ENCODE measurements at regions not wholly inside any gene's neighbourhood (a gene's known extent, or its start where the extent isn't known, plus 50 kb on each side); places are given as distances from the start of the nearest gene placed in this dataset.
"Not testable (repeated sequence)": the region's sequence is repeated elsewhere in the genome, so short reads cannot be mapped to it uniquely, and the experiment has no call there.

- no peak for DNase-seq
Measured at GRCh38 chr12:31819427-31819826, 90.6 kb upstream of the AMN1 start.

- no peak for DNase-seq
Measured at GRCh38 chr12:31818623-31819268, 89.9 kb upstream of the AMN1 start.

DNA sequence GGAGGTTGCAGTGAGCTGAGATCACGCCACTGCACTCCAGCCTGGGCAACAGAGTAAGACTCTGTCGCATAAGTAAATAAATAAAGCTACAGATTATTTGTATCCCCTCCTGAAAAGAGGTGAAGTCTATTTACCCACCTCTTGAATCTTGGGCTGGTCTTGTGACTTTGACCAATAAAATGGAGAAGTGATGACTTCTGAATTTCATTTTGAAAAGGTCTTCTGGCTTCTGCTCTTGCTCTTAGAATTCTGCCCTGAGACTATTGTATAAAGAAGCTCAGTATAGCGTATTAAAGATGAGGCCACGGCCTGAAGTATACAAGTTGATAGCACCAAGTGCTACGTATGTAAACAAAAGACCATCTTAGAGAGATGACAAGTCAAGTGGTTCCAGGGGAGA is 88.3 kb upstream of the AMN1 start:
- DNase-seq: no peak

DNA sequence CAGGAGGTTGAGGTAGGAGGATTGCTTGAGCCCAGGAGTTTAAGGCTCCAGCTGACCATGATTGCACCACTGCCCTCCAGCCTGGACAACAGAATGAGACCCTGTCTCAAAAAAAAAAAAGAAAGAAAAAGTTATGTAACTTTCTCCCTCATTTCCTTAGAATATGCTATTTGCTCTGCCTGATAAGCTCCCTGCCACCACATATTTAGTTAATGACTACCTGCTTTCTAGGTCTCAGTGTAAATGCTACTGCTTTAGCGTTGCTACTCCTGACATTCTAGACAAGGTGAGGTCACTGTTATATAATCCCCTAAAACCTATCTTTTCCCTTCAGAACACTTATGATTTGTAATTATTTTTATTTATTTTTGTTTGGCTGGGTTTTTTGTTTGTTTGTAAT is 86.3 kb upstream of the AMN1 start:
- no peak for DNase-seq

- DNase-seq: no peak
Measured at GRCh38 chr12:31813305-31813704, 84.5 kb upstream of the AMN1 start.

- no peak for DNase-seq
Measured at GRCh38 chr12:31807773-31808097, 78.9 kb upstream of the AMN1 start.

GRCh38 chr12:31807081-31807772 is 78.4 kb upstream of the AMN1 start:
- DNase-seq: peak; percentile 24 to 28

DNA sequence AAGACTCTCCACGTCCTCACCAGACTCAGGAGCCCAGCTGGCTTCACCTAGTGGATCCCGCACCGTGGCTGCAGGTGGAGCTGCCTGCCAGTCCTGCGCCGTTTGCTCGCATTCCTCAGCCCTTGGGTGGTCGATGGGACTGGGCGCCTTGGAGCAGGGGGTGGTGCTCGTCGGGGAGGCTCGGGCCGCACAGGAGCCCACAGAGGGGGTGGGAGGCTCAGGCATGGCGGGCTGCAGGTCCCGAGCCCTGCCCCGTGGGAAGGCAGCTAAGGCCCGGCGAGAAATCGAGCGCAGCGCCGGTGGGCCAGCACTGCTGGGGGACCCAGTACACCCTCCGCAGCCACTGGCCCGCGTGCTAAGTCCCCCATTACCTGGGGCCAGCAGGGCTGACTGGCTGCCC is 76.9 kb upstream of the AMN1 start:
- not testable (repeated sequence) for DNase-seq

GRCh38 chr12:31804707-31805106 is 75.9 kb upstream of the AMN1 start:
- DNase-seq: not testable (repeated sequence)

GRCh38 chr12:31804185-31804504 is 75.3 kb upstream of the AMN1 start:
- no peak for DNase-seq

GRCh38 chr12:31803306-31804184 is 74.7 kb upstream of the AMN1 start:
- DNase-seq: no peak

- DNase-seq: no peak
Measured at GRCh38 chr12:31801872-31802271, 73.1 kb upstream of the AMN1 start.

DNA sequence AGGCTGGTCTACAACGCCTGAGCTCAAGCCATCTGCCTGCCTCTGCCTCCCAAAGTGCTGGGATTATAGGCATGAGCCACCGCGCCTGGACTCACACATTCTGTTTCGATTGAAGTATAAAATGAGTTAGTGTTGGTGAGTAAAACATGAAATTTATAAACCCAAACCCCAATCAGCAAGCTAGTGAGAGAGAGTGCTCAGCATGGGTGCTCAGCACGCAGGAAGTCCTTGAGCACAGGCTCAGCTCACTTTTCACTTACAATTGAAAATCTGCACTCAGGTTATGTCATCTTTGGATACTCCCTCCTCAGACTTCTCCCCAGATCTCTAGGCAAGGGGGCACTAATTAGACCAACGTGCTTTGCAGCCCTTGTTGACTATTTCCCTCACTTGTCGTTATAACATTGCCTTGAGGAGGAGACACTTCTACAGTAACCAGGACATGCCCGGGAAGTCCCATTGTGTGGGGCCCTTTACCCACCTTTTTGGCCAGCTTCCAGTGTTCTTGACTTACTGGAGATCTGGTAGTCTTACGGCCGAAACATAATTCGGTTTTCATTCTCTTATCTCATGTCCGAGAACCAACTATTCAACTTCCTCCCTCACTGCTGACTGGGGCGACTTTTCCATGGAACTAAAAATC is 68.5 kb upstream of the AMN1 start:
- DNase-seq: no peak

DNA sequence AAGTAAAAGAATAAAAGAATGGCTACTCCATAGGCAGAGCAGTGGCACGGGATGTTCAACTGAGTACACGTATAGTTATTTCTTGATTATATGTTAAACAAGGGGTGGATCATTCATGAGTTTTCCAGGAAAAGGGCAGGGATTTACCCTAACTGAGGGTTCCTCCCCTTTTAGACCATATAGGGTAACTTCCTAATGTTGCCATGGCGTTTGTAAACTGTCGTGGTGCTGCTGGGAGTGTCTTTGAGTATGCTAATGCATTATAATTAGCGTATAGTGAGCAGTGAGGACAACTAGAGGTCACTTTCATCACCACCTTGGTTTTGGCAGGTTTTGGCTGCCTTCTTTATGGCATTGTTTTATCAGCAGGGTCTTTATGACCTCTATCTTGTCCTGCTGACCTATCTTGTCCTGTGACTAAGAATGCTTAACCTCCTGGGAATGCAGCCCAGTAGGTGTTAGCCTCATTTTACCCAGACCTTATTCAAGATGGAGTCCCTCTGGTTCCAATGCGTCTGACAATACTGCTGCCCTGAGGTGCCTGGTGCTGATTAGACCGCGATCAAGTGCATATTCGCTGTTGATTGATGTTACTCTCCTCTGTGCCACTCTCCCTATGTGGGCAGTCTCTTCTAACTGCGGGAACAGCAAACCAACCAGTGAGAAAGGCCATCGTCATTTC is 67.6 kb upstream of the AMN1 start:
- no peak for DNase-seq

DNA sequence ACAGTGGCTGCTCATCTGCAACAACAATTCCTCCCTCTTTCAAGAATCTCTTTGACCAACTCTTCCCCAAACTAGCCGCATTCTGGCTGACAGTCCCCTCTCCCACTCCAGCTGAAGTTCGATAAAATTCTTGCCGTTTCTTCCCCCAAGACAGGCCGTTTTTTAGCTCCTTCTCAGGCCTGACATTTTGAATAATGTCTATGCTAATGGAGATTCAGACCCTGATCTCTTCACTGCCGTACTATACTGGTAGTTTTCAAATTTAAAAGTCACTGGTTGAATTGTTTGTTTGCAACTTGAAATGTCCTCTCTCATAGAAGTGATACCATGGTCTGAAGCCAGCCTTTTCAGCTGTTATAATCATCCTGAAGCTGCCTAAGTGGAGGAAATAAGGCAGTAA is 65.9 kb upstream of the AMN1 start:
- DNase-seq: no peak

- DNase-seq: not testable (repeated sequence)
Measured at GRCh38 chr12:31791265-31791664, 62.4 kb upstream of the AMN1 start.

GRCh38 chr12:31790759-31791158 is 61.9 kb upstream of the AMN1 start:
- DNase-seq: no peak

- DNase-seq: no peak
Measured at GRCh38 chr12:31785318-31785717, 56.5 kb upstream of the AMN1 start.

DNA sequence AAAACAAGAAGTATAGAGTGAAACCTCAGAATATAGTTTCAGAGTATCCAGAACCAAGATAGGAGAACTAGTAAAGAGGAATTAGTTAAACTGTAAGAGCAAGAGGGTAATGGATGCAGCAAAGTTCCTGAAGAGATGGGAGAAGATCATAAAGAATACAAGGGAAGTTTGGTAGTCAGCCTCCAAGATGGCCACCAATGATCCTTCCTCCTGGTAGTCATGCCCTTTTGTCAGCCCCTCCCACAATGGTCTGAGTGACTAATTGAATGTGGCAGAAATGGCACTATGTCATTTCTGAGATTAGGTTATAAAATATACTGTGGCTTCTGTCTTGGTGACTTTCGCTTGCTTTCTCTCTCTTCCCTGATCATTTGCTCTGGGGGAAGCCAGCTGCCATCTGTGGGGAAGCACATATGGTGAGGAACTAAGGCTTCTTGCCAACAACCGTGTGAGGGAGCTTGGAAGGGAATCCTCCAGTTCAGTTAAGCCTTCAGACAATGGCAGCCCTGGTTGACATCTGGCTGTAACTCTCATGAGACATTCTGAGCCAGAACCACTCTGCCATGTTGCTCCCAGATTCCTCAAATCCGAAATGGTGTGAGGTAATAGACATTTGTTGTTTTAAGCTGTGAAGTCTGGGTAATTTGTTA is 55.3 kb upstream of the AMN1 start:
- DNase-seq: no peak

- DNase-seq: no peak
Measured at GRCh38 chr12:31783556-31783955, 54.7 kb upstream of the AMN1 start.

DNA sequence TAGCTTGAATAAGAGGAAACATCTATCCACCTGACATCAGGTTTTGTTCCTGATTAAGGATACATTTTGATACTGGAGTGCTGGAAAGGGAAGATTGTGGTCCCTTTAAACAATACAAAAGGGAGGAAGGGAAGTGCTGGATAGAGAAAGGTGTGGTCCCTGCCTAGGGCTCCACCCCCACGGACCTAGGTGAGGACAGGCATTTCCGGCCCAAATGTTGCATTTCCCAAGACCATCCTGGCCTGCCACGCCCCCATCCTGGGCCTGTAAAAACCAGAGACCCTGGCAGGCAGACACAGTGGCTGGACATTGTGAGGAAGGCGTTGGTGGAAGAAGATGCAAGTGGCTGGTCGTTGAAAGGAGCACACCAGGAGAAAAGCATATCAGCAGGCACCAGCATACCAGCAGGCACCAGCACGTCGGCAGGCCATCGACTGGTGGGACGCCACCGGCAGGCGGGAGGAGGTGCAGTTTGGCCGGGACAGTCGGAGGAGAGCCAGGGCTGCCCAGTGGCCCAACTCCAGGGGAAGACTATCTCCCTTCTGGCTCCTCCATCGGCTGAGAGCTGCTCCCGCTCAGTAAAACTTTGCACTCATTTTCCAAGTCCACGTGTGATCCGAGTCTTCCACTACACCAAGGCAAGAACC is 53.2 kb upstream of the AMN1 start:
- no peak for DNase-seq

DNA sequence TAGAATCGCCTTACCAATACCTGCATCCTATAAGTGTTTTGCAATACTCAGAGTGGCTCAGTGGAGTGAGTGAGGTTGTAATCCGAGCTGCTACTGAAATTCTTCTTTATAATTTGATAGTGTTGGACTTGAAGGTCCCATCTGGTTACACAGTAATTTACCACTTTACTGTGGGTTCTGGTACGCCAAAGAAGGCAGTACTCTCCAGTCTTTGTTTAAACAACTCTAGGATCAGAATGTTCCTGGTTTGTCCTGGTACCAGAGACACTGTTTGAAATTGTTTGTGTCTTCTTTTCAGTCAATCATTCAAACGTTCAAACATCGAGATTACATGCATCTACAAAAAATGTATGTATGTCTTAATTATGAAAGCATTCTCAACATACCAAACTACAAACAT is 51.3 kb upstream of the AMN1 start:
- DNase-seq: no peak
